ENCODE measurements at regions not wholly inside any gene's neighbourhood (a gene's known extent, or its start where the extent isn't known, plus 50 kb on each side); places are given as distances from the start of the nearest gene placed in this dataset.

DNA sequence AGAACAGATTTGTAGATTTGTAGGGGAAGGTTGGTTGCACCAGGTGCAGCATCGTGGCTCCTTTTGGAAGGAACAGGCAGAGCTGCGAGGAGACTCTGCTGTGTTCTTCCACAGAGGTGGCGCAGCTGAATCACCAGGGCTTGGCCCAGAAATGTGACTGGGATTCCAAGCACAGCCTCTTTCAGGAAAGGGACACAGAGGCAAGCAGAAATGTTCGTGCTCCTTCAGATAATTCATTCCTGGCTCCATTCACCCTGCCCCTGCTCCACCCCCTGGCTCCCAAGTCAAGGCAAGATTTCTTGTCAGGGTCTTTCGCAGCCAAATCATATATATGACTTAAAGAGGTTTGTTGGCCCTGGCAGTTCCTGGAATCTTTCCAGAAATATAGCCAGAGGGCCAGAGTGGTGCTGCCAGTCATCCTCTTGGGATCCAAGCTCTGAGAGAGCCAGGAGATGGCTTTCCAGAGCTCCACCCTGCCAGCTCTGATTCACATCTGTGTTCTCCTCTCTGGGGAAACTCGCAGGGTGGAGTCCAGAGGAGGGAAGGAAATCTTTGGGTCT is 203.9 kb upstream of the TANK start:
- DNase-seq (ENCODE audit: low read depth) = no peak

GRCh38 chr2:160963957-160964356 is 196.3 kb upstream of the TANK start:
- no peak for DNase-seq (ENCODE audit: low read depth)

DNA sequence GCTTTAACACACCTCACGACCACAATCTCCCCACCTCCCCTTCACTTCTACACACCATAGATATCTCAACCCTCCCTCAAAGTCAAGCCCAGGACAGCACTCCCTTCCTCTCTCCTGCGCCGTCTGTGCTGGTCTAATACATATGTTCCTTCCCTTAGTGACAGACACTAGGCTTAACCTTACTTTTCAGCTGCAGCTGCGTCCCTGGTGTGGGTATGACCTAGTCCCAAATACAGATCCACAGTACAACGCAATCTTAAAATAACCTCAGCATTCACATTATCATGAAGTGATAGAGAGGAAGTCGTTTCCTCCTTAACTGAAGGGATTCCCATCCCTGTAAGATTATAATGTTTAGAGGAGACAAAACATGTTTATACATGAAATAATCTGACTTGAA is 192.7 kb upstream of the TANK start:
- DNase-seq (ENCODE audit: low read depth) = no peak

GRCh38 chr2:160968183-160968582 is 192.0 kb upstream of the TANK start:
- DNase-seq (ENCODE audit: low read depth) = no peak

DNA sequence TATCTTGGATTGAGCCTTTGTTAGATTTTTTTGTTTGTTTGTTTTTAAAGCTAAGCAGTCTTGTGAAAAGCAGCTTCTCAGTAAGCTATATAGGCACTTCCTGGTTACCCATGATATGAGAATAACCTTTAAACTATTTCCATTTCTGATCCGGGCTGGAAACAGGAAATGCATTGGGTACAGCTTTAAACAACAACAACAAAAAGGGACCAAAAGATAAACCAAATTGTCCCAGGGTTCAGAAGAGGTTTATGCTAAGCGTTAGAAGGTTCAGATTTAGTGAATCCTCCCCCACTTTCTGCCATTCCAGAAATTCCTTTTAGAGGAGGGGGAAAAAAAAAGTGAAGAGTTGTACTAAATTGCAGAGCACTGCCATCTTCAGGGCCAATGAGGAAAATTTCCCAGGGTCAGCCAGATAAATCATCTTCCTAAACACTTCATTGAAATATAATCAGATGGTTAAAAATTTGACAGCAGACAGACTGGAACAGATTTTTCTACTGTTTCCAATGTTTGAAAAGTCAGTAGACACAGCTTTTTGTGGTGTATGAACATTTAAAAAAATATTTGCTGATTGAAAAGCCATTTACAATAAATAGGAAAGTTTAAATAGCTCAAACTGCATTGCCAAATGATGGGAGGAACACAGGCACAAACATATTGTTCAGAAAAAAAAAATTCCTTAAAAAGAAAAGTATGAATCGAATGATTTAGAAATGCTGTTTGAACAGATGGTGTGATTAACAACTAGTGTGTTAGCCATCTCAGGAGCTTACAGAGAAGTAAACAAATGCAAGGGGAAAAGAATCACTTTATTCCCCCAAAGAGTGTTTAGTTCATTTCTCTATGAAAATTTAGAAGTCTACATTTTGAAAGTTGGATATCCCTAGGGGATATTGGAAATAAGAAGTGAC is 189.9 kb upstream of the TANK start:
- DNase-seq (ENCODE audit: low read depth) = no peak

- no peak for DNase-seq (ENCODE audit: low read depth)
These were observed 186.2 kb upstream of the TANK start for GRCh38 chr2:160973991-160974390.

- DNase-seq (ENCODE audit: low read depth) = no peak
These were observed 185.4 kb upstream of the TANK start for GRCh38 chr2:160974803-160975202.

DNA sequence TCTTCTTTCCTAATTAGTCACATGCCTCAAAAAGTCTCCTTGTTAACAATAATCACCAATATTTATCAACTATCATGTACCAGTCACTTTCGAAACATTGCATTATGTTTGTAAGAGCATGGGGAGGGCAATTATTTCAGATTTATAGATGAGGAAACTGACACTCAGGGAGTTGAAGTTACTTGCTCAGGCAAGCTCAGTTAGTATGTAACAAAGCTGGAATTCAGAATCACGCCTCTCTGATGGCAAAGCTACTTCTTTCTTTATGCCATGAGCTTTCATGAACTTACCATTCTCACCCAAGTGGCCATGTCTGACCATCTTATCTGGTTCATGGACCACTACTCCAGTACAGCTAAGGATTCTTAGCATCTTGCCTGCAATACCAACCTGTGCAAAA is 183.4 kb upstream of the TANK start:
- no peak for DNase-seq (ENCODE audit: low read depth)

- DNase-seq (ENCODE audit: low read depth) = no peak
These were observed 182.9 kb upstream of the TANK start for GRCh38 chr2:160977376-160977775.

DNA sequence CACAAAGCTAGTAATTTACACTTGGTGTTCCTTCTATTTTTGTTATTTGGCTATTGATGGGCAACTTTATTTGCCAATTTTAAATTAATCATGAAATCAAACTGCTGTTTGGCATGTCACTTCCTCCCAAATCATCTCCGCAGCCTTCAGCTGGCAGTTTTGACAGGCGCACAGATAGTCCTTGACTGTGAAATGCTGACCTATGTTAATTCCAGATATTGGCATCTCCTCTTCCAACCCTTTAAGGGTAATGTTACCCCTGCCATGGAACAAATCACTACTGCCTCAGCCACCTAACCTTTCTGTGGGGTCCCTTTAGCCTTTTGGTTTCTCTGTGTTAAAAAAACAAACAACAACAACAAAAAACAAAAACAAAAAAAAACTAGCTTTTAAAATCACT is 182.4 kb upstream of the TANK start:
- no peak for DNase-seq (ENCODE audit: low read depth)

DNA sequence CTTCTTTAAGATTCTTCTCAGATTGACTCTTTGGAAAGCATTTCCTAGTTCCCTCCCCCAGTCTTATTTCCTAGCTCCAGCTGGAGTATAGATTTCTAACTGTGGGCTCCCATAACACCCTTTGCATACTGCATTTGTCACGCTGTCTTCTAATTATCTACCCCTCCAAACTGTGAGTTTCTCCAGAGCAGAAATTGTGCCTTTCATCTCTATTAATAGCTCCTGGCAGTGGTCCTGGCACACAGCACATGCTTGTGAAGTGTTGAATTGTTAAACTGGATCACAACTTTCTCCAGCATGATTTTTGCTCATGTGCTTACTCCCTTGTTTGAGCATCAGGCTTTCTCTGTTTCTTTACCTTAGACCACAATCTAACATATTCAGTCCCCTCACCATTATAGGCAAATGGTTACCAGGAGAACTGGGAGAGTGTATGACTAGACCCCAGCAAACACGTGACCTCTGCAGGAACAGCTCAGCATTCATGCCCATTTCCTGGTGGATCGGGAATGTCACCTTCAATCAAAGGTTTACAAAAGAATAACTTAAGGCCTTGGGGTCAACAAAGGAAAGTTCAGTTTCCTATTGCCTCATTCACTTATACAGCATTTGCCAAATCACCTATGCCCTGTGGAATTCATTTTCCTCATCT is 175.7 kb upstream of the TANK start:
- no peak for DNase-seq (ENCODE audit: low read depth)

GRCh38 chr2:160989778-160990177 is 170.4 kb upstream of the TANK start:
- DNase-seq (ENCODE audit: low read depth) = no peak

DNA sequence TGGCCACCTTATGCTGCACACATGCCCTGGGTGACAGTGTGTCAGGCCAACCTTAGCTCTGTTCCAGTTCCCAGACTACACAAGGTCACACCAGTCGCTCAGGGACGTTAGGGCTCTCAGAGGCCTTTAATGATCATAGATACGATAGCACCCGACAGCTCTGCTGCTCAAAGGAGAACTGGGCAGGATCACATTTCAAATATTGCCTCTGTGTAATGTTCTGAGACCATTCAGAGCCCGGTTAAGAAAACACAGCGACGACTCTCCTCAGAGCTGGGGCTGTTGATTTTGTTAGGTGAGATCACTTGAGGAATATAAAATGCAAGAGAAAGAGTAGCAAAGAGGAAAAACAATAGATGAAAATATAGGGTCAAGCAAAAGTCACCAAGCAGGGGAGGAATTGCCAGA is 166.6 kb upstream of the TANK start:
- DNase-seq (ENCODE audit: low read depth) = no peak

- DNase-seq (ENCODE audit: low read depth) = peak; percentile 16
These were observed 165.9 kb upstream of the TANK start for GRCh38 chr2:160994141-160995002.

DNA sequence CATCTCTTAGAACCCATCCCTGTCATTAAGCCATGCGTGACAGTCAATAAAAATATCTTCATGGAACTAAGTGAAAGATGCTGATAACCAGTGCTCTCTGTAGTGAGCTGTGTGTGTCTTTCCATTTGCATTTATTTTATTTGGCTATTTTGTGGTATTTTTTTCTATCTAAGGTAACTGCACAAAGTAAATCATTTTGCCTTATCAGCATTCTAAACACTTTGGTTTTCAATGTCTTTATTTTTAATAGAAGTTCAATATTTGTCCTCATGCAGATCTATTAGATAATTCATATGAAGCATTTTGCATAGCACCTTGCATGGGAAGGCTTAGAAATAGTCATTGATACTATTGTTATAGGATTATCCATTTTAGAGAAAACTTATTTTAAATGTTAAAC is 163.6 kb upstream of the TANK start:
- DNase-seq (ENCODE audit: low read depth) = no peak

- DNase-seq (ENCODE audit: low read depth) = no peak
These were observed 155.8 kb upstream of the TANK start for GRCh38 chr2:161004379-161004778.

GRCh38 chr2:161005170-161005569 is 155.1 kb upstream of the TANK start:
- DNase-seq (ENCODE audit: low read depth) = no peak

GRCh38 chr2:161008311-161008710 is 151.9 kb upstream of the TANK start:
- DNase-seq (ENCODE audit: low read depth) = no peak

DNA sequence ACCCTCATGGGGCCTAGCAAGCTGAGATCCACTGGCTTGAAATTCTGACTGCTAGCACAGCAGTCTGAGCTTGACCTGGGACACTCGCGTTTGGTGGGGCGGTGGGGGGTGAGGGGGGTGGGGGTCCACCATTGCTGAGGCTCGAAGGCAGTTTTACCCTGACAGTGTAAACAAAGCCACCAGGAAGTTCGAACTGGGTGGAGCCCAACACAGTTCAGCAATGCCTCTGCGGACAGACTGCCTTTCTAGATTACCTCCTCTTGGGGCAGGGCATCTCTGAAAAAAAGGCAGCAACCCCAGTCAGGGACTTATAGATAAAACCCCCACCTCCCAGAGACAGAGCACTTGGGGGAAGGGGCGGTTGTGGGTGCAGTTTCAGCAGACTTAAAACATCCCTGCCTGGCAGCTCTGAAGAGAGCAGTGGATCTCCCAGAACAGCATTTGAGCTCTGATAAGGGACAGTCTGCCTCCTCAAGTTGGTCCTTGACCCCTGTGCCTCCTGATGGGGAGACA is 149.7 kb upstream of the TANK start:
- DNase-seq (ENCODE audit: low read depth) = no peak

DNA sequence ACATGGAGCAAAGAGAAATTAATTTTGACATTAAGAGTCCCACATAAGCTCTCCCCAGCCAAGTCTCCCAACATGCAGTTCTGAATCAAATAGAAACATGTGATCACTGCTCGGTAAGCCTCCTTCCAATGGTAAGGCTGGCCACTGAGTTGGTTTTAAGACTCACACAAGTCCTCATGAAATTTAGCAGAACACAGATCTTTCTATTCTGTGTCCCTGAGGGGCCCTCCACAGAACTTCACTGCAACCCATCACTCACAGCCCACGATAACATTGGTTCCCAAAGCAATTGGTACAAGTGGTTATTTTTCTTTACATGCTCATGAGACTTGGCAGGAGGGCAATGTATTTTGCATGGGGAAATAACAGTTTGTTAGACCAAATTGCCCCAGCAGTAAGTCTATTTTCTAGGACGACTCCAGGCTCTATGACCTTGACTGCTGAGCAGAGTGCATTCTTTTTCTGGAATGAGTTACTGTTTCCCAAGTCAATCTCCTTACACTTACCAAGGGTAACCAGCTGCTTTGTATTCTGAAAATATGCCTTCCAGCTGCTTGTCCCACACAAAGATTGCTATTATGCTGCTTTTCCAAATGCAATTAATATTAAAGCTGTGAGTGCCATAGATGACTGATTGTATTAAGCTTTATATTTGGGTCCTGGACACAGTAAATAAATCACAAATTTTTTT is 142.3 kb upstream of the TANK start:
- no peak for DNase-seq (ENCODE audit: low read depth)

GRCh38 chr2:161019311-161019710 is 140.9 kb upstream of the TANK start:
- DNase-seq (ENCODE audit: low read depth) = no peak
